Progenitor cell of endocrine pancreas (in vitro differentiated cells): ENCODE measurements at regions not wholly inside any gene's neighbourhood (a gene's known extent, or its start where the extent isn't known, plus 50 kb on each side); places are given as distances from the start of the nearest gene placed in this dataset.

ENCODE experiments used
- DNase-seq: peaks from one replicate; pipeline ENCODE4 v3.0.0; 2021; ENCODE audit warnings: low spot score; ENCODE audit not compliant: unreplicated experiment
- H3K27ac Mint-ChIP-seq: 2 replicates; pipeline ENCODE4 v1.8.0; 2021; ENCODE audit warnings: mild to moderate bottlenecking, moderate library complexity, mixed read lengths
- H3K27me3 Mint-ChIP-seq: 2 replicates; pipeline ENCODE4 v1.8.0; 2021; ENCODE audit warnings: mixed read lengths
- H3K36me3 Mint-ChIP-seq: 2 replicates; pipeline ENCODE4 v1.8.0; 2022; ENCODE audit warnings: mixed read lengths; ENCODE audit not compliant: insufficient read depth
- H3K4me1 Mint-ChIP-seq: 2 replicates; pipeline ENCODE4 v1.8.0; 2021; ENCODE audit warnings: low read depth, mixed read lengths
- H3K4me3 Mint-ChIP-seq: 2 replicates; pipeline ENCODE4 v1.8.0; 2021; ENCODE audit warnings: low read depth, mild to moderate bottlenecking, moderate library complexity, mixed read lengths
- H3K9me3 Mint-ChIP-seq: 2 replicates; pipeline ENCODE4 v1.8.0; 2021; ENCODE audit warnings: low read depth, mixed read lengths
- CTCF ChIP-seq: fragments of 200-600 bp; sonication (generic); IDR thresholded peaks from one replicate; pipeline ENCODE4 v1.5.0; 2021; ENCODE audit warnings: antibody characterized with exemption, mild to moderate bottlenecking; ENCODE audit not compliant: unreplicated experiment

DNA sequence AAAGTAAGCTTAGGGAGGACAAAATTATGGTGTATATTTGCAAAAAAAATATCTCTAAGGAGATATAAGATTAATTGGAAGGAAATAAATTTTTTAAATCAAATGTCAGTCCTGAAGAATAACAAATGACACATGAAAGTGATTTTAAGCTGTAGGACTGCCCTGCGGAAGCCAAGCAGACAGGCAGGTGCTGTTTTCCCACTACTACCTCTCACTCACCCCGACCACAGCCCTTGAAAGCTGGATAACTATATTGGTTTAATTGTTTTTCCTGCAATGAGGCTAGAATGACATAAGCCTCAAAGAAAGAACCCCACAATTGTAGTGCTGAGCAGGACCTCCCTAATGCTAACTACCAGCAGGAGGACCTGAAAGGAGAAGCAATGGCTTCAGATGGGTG is 68.6 kb upstream of the VIPR2 start:
- no peaks in the 10 kb centered on the region for H3K27me3 Mint-ChIP-seq
- H3K36me3 Mint-ChIP-seq, result peaks cover 2% of the 10 kb centered on the region
- no peaks in the 10 kb centered on the region for H3K4me1 Mint-ChIP-seq
- H3K4me3 Mint-ChIP-seq, result no peak overlapping the region
- no peak for TF ChIP-seq CTCF
- no peak for DNase-seq
- H3K9me3 Mint-ChIP-seq, result peaks cover 41% of the 10 kb centered on the region
- no peak overlapping the region for H3K27ac Mint-ChIP-seq

DNA sequence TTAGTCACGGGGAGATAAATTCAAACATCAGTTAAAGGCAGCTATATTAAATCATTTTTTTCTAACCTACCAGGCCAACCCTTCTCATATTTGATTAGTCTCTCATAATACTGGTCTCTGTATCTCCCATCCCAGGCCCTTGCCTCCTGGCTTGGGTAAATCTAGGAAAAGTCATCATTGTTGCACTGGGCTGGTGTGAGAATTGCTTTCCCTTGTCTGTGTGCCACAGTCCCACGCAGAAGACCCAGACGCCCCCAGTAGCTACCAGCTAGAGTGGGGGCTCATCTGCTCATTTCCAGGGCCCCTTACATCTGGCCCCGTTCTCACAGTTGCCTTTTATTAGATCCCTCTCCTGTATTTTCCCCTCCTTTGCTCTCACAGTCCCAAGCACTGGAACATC is 67.6 kb upstream of the VIPR2 start:
- no peaks in the 10 kb centered on the region for H3K4me1 Mint-ChIP-seq
- H3K27me3 Mint-ChIP-seq, result no peaks in the 10 kb centered on the region
- H3K27ac Mint-ChIP-seq, result peak overlapping the region; percentile 65
- no peak for TF ChIP-seq CTCF
- peaks cover 33% of the 10 kb centered on the region for H3K9me3 Mint-ChIP-seq
- H3K36me3 Mint-ChIP-seq, result no peaks in the 10 kb centered on the region
- no peak overlapping the region for H3K4me3 Mint-ChIP-seq
- no peak for DNase-seq

- H3K36me3 Mint-ChIP-seq, result no peaks in the 10 kb centered on the region
- DNase-seq, result no peak
- H3K4me1 Mint-ChIP-seq, result no peaks in the 10 kb centered on the region
- H3K9me3 Mint-ChIP-seq, result peaks cover 27% of the 10 kb centered on the region
- H3K27me3 Mint-ChIP-seq, result no peaks in the 10 kb centered on the region
- H3K27ac Mint-ChIP-seq, result no peak overlapping the region
- no peak for TF ChIP-seq CTCF
- no peak overlapping the region for H3K4me3 Mint-ChIP-seq
Observed at GRCh38 chr7:159211540-159212182, 67.0 kb upstream of the VIPR2 start.

DNA sequence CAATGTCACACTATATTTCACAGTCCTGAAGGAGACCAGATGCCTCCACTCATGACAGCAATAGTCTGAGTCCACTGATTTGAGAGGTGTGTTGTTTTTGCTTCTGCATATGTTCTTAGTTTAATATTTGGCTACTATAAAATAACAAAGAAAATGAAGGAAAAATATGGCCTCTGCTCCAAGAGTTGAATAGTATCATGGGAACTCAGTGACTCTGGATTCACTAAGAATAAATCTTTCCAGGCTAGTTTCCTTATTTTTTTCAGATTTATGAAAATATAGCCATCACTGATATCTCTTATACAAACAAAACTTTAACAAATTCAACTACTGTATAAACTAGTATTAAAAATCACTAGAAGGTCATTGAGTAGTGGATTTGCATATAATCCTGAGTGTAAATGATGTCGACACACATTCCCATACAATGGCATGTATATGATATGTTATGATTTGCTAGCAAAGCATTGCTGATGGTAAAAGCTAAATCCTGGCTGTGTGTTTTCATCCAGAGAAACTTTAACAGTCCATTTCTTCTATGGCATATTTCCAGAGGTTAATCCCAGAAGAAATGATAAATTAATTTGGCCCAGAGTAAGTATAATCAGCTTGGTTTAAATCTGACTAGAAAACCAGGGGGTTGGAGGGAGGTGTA is 66.0 kb upstream of the VIPR2 start:
- H3K27ac Mint-ChIP-seq, result no peak overlapping the region
- peaks cover 27% of the 10 kb centered on the region for H3K9me3 Mint-ChIP-seq
- no peak overlapping the region for H3K4me3 Mint-ChIP-seq
- H3K36me3 Mint-ChIP-seq, result no peaks in the 10 kb centered on the region
- no peaks in the 10 kb centered on the region for H3K4me1 Mint-ChIP-seq
- no peaks in the 10 kb centered on the region for H3K27me3 Mint-ChIP-seq
- DNase-seq, result no peak
- TF ChIP-seq CTCF, result no peak

DNA sequence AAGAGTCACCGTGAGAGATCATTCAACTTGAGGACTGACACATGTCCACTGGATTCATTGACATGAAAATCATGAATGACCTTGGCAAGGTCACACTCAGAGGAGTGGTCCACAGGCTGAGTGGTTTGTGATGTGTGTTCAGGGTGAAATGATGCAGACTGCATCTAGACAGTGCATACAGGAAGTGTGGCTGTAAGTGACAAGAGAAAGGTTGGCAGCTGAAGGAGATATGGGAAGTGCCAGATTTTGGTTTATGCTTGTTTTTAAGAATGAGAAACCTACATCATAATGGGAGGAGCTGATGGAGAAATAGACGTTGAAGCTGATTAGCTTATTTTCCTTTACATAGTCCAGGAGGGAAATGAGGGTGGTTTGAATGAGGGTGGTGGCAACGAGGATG is 64.8 kb upstream of the VIPR2 start:
- peaks cover 21% of the 10 kb centered on the region for H3K9me3 Mint-ChIP-seq
- TF ChIP-seq CTCF, result no peak
- H3K27ac Mint-ChIP-seq, result no peak overlapping the region
- DNase-seq, result no peak
- H3K4me3 Mint-ChIP-seq, result no peak overlapping the region
- H3K4me1 Mint-ChIP-seq, result no peaks in the 10 kb centered on the region
- no peaks in the 10 kb centered on the region for H3K27me3 Mint-ChIP-seq
- no peaks in the 10 kb centered on the region for H3K36me3 Mint-ChIP-seq
